ENCODE measurements at regions not wholly inside any gene's neighbourhood (a gene's known extent, or its start where the extent isn't known, plus 50 kb on each side); places are given as distances from the start of the nearest gene placed in this dataset.

GRCh38 chr11:97325693-97326092, 935.9 kb downstream of the JRKL start:
- TF ChIP-seq ZNF121 (CRISPR knock-in tag; conservative IDR thresholded peaks at IDR 0.05) (no peak), CTCF (IDR thresholded peaks at IDR 0.05 in 2 of 3, conservative IDR thresholded peaks at IDR 0.05 in 1 of 3; ENCODE audit: insufficient read depth in 2 of 3, low read depth in 1 of 3, low read length in 3 of 3) (no peak), ZNF175 (CRISPR knock-in tag; IDR thresholded peaks at IDR 0.05; ENCODE audit: low read depth) (no peak), ZNF324 (CRISPR knock-in tag; IDR thresholded peaks at IDR 0.05) (no peak), RCOR1 (IDR thresholded peaks at IDR 0.05; ENCODE audit: borderline replicate concordance in 1 of 2, low read depth in 2 of 2, low read length in 2 of 2) (no peak)
- TF ChIP-seq, protein P1, sequence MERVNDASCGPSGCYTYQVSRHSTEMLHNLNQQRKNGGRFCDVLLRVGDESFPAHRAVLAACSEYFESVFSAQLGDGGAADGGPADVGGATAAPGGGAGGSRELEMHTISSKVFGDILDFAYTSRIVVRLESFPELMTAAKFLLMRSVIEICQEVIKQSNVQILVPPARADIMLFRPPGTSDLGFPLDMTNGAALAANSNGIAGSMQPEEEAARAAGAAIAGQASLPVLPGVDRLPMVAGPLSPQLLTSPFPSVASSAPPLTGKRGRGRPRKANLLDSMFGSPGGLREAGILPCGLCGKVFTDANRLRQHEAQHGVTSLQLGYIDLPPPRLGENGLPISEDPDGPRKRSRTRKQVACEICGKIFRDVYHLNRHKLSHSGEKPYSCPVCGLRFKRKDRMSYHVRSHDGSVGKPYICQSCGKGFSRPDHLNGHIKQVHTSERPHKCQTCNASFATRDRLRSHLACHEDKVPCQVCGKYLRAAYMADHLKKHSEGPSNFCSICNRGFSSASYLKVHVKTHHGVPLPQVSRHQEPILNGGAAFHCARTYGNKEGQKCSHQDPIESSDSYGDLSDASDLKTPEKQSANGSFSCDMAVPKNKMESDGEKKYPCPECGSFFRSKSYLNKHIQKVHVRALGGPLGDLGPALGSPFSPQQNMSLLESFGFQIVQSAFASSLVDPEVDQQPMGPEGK (CRISPR knock-in tag; IDR thresholded peaks at IDR 0.05; ENCODE audit: borderline replicate concordance) = no peak
- TF ChIP-seq, protein P2, sequence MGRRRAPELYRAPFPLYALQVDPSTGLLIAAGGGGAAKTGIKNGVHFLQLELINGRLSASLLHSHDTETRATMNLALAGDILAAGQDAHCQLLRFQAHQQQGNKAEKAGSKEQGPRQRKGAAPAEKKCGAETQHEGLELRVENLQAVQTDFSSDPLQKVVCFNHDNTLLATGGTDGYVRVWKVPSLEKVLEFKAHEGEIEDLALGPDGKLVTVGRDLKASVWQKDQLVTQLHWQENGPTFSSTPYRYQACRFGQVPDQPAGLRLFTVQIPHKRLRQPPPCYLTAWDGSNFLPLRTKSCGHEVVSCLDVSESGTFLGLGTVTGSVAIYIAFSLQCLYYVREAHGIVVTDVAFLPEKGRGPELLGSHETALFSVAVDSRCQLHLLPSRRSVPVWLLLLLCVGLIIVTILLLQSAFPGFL (CRISPR knock-in tag; IDR thresholded peaks at IDR 0.05) = no peak
- TF ChIP-seq, protein P3, sequence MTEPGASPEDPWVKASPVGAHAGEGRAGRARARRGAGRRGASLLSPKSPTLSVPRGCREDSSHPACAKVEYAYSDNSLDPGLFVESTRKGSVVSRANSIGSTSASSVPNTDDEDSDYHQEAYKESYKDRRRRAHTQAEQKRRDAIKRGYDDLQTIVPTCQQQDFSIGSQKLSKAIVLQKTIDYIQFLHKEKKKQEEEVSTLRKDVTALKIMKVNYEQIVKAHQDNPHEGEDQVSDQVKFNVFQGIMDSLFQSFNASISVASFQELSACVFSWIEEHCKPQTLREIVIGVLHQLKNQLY (CRISPR knock-in tag; conservative IDR thresholded peaks at IDR 0.05) = no peak

Measured in K562 (cell line).